WTC11 (cell line): ENCODE measurements at regions not wholly inside any gene's neighbourhood (a gene's known extent, or its start where the extent isn't known, plus 50 kb on each side); places are given as distances from the start of the nearest gene placed in this dataset.

Experiments used
- CREB1 ChIP-seq: sonication (generic); formaldehyde crosslinking; IDR thresholded peaks from 2 replicates; pipeline ENCODE4 v1.8.0; 2023; ENCODE audit warnings: mild to moderate bottlenecking, missing genetic modification reagents
- FOXK1 ChIP-seq: sonication (generic); formaldehyde crosslinking; IDR thresholded peaks from 2 replicates; pipeline ENCODE4 v1.8.0; 2022; ENCODE audit warnings: mild to moderate bottlenecking, moderate library complexity, missing genetic modification reagents
- IRF2 ChIP-seq: sonication (generic); formaldehyde crosslinking; IDR thresholded peaks from 2 replicates; pipeline ENCODE4 v1.8.0; 2022; ENCODE audit warnings: low read depth, missing genetic modification reagents, borderline replicate concordance
- TCF7 ChIP-seq: sonication (generic); formaldehyde crosslinking; IDR thresholded peaks from 2 replicates; pipeline ENCODE4 v1.8.0; 2022; ENCODE audit warnings: mild to moderate bottlenecking, low read depth, missing genetic modification reagents, moderate library complexity
- TF ChIP-seq, protein P1 (sequence below): fragments of 200-600 bp; IDR thresholded peaks from 2 replicates; pipeline ENCODE4 v1.8.0; 2022; ENCODE audit warnings: antibody characterized with exemption
- TF ChIP-seq, protein P2 (sequence below): sonication (generic); formaldehyde crosslinking; IDR thresholded peaks from 2 replicates; pipeline ENCODE4 v1.8.1; 2023; ENCODE audit warnings: mild to moderate bottlenecking, missing genetic modification reagents, borderline replicate concordance
- TF ChIP-seq, protein P3 (sequence below): sonication (generic); formaldehyde crosslinking; IDR thresholded peaks from 2 replicates; pipeline ENCODE4 v1.8.1; 2022; ENCODE audit warnings: low read depth, missing genetic modification reagents, borderline replicate concordance
- TF ChIP-seq, protein P4 (sequence below): sonication (generic); formaldehyde crosslinking; IDR thresholded peaks from 2 replicates; pipeline ENCODE4 v1.8.1; 2023; ENCODE audit warnings: mild to moderate bottlenecking, missing genetic modification reagents
- TF ChIP-seq, protein P5 (sequence below): sonication (generic); formaldehyde crosslinking; IDR thresholded peaks from 2 replicates; pipeline ENCODE4 v1.8.0; 2023; ENCODE audit warnings: missing genetic modification reagents
- TF ChIP-seq, protein P6 (sequence below): fragments of 250-450 bp; sonication (Bioruptor Pico); conservative IDR thresholded peaks from 2 replicates; pipeline ENCODE4 v1.9.0; 2021; ENCODE audit warnings: mild to moderate bottlenecking

DNA sequence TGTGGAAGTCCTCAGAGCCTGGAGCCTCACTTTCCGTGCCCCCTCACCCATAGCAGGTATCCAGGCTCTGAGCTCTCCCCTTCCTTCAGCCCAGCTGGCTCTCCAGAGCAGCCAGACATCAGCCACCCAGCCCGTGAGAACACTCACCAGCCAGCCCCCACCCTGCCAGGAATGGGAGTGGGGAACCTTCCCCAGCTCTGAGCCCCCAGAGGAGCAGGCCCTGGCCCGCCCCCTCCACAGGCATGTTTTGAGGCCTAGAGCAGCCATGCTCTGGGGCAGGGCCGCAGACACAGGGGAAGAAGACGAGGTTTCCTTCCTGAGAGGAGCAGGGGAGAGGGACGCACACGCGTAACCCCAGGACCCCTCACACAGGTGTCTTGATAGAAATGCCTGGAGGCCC lies 70.0 kb upstream of the COL13A1 start:
- TF ChIP-seq, protein P1, sequence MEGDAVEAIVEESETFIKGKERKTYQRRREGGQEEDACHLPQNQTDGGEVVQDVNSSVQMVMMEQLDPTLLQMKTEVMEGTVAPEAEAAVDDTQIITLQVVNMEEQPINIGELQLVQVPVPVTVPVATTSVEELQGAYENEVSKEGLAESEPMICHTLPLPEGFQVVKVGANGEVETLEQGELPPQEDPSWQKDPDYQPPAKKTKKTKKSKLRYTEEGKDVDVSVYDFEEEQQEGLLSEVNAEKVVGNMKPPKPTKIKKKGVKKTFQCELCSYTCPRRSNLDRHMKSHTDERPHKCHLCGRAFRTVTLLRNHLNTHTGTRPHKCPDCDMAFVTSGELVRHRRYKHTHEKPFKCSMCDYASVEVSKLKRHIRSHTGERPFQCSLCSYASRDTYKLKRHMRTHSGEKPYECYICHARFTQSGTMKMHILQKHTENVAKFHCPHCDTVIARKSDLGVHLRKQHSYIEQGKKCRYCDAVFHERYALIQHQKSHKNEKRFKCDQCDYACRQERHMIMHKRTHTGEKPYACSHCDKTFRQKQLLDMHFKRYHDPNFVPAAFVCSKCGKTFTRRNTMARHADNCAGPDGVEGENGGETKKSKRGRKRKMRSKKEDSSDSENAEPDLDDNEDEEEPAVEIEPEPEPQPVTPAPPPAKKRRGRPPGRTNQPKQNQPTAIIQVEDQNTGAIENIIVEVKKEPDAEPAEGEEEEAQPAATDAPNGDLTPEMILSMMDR = no peak
- no peak for TF ChIP-seq CREB1 (CRISPR knock-in tag)
- TF ChIP-seq, protein P2, sequence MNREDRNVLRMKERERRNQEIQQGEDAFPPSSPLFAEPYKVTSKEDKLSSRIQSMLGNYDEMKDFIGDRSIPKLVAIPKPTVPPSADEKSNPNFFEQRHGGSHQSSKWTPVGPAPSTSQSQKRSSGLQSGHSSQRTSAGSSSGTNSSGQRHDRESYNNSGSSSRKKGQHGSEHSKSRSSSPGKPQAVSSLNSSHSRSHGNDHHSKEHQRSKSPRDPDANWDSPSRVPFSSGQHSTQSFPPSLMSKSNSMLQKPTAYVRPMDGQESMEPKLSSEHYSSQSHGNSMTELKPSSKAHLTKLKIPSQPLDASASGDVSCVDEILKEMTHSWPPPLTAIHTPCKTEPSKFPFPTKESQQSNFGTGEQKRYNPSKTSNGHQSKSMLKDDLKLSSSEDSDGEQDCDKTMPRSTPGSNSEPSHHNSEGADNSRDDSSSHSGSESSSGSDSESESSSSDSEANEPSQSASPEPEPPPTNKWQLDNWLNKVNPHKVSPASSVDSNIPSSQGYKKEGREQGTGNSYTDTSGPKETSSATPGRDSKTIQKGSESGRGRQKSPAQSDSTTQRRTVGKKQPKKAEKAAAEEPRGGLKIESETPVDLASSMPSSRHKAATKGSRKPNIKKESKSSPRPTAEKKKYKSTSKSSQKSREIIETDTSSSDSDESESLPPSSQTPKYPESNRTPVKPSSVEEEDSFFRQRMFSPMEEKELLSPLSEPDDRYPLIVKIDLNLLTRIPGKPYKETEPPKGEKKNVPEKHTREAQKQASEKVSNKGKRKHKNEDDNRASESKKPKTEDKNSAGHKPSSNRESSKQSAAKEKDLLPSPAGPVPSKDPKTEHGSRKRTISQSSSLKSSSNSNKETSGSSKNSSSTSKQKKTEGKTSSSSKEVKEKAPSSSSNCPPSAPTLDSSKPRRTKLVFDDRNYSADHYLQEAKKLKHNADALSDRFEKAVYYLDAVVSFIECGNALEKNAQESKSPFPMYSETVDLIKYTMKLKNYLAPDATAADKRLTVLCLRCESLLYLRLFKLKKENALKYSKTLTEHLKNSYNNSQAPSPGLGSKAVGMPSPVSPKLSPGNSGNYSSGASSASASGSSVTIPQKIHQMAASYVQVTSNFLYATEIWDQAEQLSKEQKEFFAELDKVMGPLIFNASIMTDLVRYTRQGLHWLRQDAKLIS = no peak
- TF ChIP-seq, protein P3, sequence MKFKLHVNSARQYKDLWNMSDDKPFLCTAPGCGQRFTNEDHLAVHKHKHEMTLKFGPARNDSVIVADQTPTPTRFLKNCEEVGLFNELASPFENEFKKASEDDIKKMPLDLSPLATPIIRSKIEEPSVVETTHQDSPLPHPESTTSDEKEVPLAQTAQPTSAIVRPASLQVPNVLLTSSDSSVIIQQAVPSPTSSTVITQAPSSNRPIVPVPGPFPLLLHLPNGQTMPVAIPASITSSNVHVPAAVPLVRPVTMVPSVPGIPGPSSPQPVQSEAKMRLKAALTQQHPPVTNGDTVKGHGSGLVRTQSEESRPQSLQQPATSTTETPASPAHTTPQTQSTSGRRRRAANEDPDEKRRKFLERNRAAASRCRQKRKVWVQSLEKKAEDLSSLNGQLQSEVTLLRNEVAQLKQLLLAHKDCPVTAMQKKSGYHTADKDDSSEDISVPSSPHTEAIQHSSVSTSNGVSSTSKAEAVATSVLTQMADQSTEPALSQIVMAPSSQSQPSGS (CRISPR knock-in tag) = no peak
- TF ChIP-seq, protein P4, sequence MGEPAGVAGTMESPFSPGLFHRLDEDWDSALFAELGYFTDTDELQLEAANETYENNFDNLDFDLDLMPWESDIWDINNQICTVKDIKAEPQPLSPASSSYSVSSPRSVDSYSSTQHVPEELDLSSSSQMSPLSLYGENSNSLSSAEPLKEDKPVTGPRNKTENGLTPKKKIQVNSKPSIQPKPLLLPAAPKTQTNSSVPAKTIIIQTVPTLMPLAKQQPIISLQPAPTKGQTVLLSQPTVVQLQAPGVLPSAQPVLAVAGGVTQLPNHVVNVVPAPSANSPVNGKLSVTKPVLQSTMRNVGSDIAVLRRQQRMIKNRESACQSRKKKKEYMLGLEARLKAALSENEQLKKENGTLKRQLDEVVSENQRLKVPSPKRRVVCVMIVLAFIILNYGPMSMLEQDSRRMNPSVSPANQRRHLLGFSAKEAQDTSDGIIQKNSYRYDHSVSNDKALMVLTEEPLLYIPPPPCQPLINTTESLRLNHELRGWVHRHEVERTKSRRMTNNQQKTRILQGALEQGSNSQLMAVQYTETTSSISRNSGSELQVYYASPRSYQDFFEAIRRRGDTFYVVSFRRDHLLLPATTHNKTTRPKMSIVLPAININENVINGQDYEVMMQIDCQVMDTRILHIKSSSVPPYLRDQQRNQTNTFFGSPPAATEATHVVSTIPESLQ (CRISPR knock-in tag) = no peak
- TF ChIP-seq IRF2 (CRISPR knock-in tag) = no peak
- TF ChIP-seq, protein P5, sequence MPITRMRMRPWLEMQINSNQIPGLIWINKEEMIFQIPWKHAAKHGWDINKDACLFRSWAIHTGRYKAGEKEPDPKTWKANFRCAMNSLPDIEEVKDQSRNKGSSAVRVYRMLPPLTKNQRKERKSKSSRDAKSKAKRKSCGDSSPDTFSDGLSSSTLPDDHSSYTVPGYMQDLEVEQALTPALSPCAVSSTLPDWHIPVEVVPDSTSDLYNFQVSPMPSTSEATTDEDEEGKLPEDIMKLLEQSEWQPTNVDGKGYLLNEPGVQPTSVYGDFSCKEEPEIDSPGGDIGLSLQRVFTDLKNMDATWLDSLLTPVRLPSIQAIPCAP (CRISPR knock-in tag) = no peak
- no peak for TF ChIP-seq TCF7
- TF ChIP-seq FOXK1 (CRISPR knock-in tag) = no peak
- TF ChIP-seq, protein P6, sequence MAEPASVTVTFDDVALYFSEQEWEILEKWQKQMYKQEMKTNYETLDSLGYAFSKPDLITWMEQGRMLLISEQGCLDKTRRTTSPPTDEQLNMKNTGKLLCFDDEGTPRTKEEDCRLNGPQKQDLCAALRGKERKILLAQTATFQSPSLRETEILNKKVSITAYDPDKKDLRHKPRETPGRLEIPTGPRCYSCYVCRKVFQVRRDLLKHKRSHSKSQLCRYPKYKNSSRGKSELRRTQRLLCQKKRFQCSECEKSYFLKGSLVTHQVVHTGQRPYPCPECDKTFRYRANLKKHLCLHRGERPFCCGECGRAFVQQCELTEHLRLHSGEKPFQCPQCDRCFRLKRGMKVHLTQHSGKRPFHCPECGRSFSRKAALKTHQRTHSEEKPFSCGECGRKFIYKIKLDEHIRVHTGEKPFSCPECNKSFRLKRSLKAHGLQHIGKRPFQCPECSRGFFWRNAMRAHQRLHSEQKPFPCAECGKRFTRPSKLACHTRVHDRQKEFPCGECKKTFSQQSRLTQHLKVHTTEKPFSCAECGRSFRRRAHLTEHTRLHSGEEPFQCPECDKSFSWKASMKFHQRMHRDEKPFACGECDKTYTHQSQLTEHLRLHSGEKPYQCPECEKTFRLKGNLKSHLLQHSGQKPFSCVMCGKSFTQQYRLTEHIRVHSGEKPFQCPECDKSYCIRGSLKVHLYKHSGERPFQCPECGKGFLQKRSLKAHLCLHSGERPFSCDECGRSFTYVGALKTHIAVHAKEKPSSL = no peak
